ENCODE measurements at regions not wholly inside any gene's neighbourhood (a gene's known extent, or its start where the extent isn't known, plus 50 kb on each side); places are given as distances from the start of the nearest gene placed in this dataset.

DNA sequence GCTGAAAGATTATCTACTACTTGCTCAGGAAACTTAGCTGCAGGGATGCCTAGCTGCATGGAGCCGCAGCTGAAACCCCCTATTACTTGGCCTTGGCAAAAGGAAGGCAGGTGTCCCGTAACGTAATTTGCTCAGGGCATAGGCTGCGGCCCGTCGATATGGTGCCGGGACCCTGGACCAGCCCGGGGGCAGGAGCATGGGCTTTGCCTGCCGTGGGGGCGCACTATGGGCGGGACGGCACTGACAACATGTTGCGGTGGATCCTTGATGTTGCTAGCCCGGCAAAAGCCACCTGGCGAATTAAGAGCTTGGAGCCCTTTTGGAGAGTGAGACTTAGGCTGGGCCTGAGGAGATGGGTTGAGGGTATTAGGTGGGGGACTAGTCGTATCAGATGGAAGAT, 1551.2 kb downstream of the AACS start:
- TF ChIP-seq, protein P1, sequence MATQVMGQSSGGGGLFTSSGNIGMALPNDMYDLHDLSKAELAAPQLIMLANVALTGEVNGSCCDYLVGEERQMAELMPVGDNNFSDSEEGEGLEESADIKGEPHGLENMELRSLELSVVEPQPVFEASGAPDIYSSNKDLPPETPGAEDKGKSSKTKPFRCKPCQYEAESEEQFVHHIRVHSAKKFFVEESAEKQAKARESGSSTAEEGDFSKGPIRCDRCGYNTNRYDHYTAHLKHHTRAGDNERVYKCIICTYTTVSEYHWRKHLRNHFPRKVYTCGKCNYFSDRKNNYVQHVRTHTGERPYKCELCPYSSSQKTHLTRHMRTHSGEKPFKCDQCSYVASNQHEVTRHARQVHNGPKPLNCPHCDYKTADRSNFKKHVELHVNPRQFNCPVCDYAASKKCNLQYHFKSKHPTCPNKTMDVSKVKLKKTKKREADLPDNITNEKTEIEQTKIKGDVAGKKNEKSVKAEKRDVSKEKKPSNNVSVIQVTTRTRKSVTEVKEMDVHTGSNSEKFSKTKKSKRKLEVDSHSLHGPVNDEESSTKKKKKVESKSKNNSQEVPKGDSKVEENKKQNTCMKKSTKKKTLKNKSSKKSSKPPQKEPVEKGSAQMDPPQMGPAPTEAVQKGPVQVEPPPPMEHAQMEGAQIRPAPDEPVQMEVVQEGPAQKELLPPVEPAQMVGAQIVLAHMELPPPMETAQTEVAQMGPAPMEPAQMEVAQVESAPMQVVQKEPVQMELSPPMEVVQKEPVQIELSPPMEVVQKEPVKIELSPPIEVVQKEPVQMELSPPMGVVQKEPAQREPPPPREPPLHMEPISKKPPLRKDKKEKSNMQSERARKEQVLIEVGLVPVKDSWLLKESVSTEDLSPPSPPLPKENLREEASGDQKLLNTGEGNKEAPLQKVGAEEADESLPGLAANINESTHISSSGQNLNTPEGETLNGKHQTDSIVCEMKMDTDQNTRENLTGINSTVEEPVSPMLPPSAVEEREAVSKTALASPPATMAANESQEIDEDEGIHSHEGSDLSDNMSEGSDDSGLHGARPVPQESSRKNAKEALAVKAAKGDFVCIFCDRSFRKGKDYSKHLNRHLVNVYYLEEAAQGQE (IDR thresholded peaks at IDR 0.05; ENCODE audit: low read depth) = no peak
- TF ChIP-seq, protein P2, sequence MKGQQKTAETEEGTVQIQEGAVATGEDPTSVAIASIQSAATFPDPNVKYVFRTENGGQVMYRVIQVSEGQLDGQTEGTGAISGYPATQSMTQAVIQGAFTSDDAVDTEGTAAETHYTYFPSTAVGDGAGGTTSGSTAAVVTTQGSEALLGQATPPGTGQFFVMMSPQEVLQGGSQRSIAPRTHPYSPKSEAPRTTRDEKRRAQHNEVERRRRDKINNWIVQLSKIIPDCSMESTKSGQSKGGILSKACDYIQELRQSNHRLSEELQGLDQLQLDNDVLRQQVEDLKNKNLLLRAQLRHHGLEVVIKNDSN (IDR thresholded peaks at IDR 0.05) = no peak
- TF ChIP-seq NFIC (IDR thresholded peaks at IDR 0.05) = no peak
- TF ChIP-seq, protein P3, sequence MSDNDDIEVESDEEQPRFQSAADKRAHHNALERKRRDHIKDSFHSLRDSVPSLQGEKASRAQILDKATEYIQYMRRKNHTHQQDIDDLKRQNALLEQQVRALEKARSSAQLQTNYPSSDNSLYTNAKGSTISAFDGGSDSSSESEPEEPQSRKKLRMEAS (IDR thresholded peaks at IDR 0.05) = no peak
- no peak for TF ChIP-seq TEAD4 (IDR thresholded peaks at IDR 0.05)
- no peak for TF ChIP-seq TAF1 (IDR thresholded peaks at IDR 0.05; ENCODE audit: low read depth)
- TF ChIP-seq EGR1 (IDR thresholded peaks at IDR 0.05) = no peak
- TF ChIP-seq FOXM1 (IDR thresholded peaks at IDR 0.05; ENCODE audit: borderline replicate concordance, low read depth) = no peak
- TF ChIP-seq YY1 (IDR thresholded peaks at IDR 0.05; ENCODE audit: low read depth) = no peak
- no peak for TF ChIP-seq TCF12 (IDR thresholded peaks at IDR 0.05; ENCODE audit: low read depth)
- TF ChIP-seq EP300 (IDR thresholded peaks at IDR 0.05; ENCODE audit: borderline replicate concordance) = no peak
- no peak for TF ChIP-seq CEBPB (IDR thresholded peaks at IDR 0.05)
- TF ChIP-seq ZBTB7A (IDR thresholded peaks at IDR 0.05; ENCODE audit: low read depth) = no peak
- no peak for TF ChIP-seq RAD21 (IDR thresholded peaks at IDR 0.05; ENCODE audit: low read depth)
- TF ChIP-seq CREB1 (IDR thresholded peaks at IDR 0.05; ENCODE audit: low read depth) = no peak

DNA sequence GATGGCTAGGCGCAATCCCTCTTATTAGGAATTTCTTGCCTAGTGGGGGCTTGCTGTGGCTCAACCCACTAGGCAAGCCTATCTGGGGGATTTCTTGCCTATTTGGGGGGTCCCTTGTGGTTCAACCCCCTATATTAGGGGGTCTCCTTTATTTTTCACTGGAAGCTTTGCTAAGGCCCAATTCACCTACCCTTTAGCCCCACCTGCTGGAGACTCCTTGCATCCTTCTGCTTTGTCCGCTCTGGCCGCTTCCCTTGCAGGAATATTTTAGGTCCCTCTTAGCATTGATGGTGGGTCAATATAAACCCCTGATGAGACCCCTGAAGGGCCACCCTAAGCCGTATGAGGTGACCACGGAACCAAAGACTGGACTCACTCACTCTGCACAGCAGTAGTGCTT, 1552.1 kb downstream of the AACS start:
- TF ChIP-seq RAD21 (IDR thresholded peaks at IDR 0.05; ENCODE audit: low read depth) (peak; percentile 40; the same call in 1 of the 2 replicates), FOXM1 (IDR thresholded peaks at IDR 0.05; ENCODE audit: borderline replicate concordance, low read depth) (no peak)

DNA sequence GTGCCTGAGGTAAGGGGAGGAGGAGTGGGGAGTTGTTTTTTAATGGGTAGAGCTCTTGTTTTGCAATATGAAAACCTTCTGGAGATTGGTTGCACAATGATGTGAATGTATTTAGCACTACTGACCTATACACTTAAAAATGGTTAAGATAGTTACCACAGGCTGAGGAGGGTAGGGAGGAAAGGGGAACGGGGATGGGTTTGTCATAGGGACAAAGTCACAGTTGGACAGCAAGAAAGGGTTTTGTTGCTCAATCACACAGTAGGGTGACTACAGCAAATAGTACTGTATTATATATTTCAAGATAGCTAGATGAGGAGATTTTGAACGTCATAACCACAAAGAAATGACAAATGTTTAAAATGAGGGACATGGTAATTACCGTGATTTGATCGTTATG, 1562.4 kb downstream of the AACS start:
- TF ChIP-seq, protein P1 (IDR thresholded peaks at IDR 0.05; ENCODE audit: low read depth) = no peak
- TF ChIP-seq YY1 (IDR thresholded peaks at IDR 0.05; ENCODE audit: low read depth) (no peak), TAF1 (IDR thresholded peaks at IDR 0.05; ENCODE audit: low read depth) (no peak), TEAD4 (IDR thresholded peaks at IDR 0.05) (no peak), CEBPB (IDR thresholded peaks at IDR 0.05) (no peak), EP300 (IDR thresholded peaks at IDR 0.05; ENCODE audit: borderline replicate concordance) (no peak), NFIC (IDR thresholded peaks at IDR 0.05) (no peak), FOXM1 (IDR thresholded peaks at IDR 0.05; ENCODE audit: borderline replicate concordance, low read depth) (no peak)
- TF ChIP-seq, protein P2 (IDR thresholded peaks at IDR 0.05) = no peak
- TF ChIP-seq, protein P3 (IDR thresholded peaks at IDR 0.05) = no peak

DNA sequence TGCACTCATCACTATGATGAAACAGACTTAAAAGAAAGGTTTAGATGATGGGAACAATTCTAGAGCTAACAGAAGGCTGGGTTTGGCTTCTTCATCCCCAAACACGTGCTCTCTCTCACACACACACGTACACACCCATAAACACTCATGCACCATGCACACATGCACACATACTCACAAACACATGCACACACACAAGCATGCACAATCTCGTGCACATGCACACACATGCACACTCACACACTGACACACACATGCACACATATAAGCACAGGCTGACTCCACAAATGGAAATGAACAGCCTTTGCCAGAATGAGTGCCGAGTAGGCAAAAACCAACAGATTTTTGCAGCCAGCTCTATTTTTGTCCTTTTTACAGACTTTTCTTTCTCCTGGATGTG, 1571.6 kb downstream of the AACS start:
- TF ChIP-seq CEBPB (IDR thresholded peaks at IDR 0.05) = no peak
- no peak for TF ChIP-seq TAF1 (IDR thresholded peaks at IDR 0.05; ENCODE audit: low read depth)
- no peak for TF ChIP-seq FOXM1 (IDR thresholded peaks at IDR 0.05; ENCODE audit: borderline replicate concordance, low read depth)
- TF ChIP-seq, protein P1 (IDR thresholded peaks at IDR 0.05; ENCODE audit: low read depth) = no peak
- TF ChIP-seq, protein P3 (IDR thresholded peaks at IDR 0.05) = no peak
- no peak for TF ChIP-seq ZBTB7A (IDR thresholded peaks at IDR 0.05; ENCODE audit: low read depth)
- TF ChIP-seq TEAD4 (IDR thresholded peaks at IDR 0.05) = no peak
- TF ChIP-seq YY1 (IDR thresholded peaks at IDR 0.05; ENCODE audit: low read depth) = no peak
